HCT116 (cell line): ENCODE measurements at regions not wholly inside any gene's neighbourhood (a gene's known extent, or its start where the extent isn't known, plus 50 kb on each side); places are given as distances from the start of the nearest gene placed in this dataset.
"Not testable (repeated sequence)": the region's sequence is repeated elsewhere in the genome, so short reads cannot be mapped to it uniquely, and the experiment has no call there.

ENCODE experiments used
- ATAC-seq: fragments of 200-7000 bp; cut with Tn5 transposase; 2 replicates; pipeline ENCODE4 v1.9.1; 2020; ENCODE audit warnings: mild to moderate bottlenecking, moderate library complexity
- BruUV-seq: library from RNA; stranded (reverse); fragments of 400-500 nt; replicated peaks from 2 replicates; lab custom pipeline; 2021; lab: Mats Ljungman, UMichigan
- CTCF ChIA-PET: fragments of 300-600 bp; sonication (Branson Sonifier 250); formaldehyde crosslinking; loops from one replicate; lab custom pipeline; 2021; ENCODE audit warnings: antibody characterized with exemption; lab: Charles Lee
- POLR2A ChIA-PET: fragments of 300-600, 350-600 bp; sonication (Branson Sonifier 250); formaldehyde crosslinking; loops from one replicate; lab custom pipeline; 2021; ENCODE audit warnings: antibody characterized with exemption; lab: Charles Lee
- RAD21 ChIA-PET, 2 experiments: fragments of 300-600 bp; sonication (Branson Sonifier 250); formaldehyde crosslinking; loops; one replicate each; lab custom pipeline; 2023; ENCODE audit warnings: low total read pairs in 2 of 2; ENCODE audit not compliant: uncharacterized antibody in 2 of 2, unreplicated experiment in 2 of 2, low non-redundant PET in 1 of 2; lab: Charles Lee
- DNase-seq: peaks from one replicate; pipeline ENCODE4 v3.0.0-alpha.2; 2010; ENCODE audit warnings: low read depth, low spot score
- H2AFZ ChIP-seq: fragments of 200-600 bp; shearing (Covaris generic), sonication (generic); 2 replicates; pipeline ENCODE4 v1.6.1; 2017; ENCODE audit warnings: low read depth, mixed run types, mixed read lengths, antibody characterized with exemption, low read length; ENCODE audit not compliant: poor library complexity, severe bottlenecking
- H3K27ac ChIP-seq: 2 replicates; pipeline ENCODE4 v1.5.1; 2012; ENCODE audit warnings: low read depth, low read length
- H3K27me3 ChIP-seq: fragments of 200-600 bp; sonication (generic); 2 replicates; pipeline ENCODE4 v1.6.1; 2016; ENCODE audit warnings: mixed run types, low read length, mixed read lengths; ENCODE audit not compliant: insufficient read depth
- H3K36me3 ChIP-seq, 2 experiments: fragments of 200-500 bp in 1 of 2; fragments of 200-600 bp in 1 of 2; sonication (Bioruptor generic) in 1 of 2; sonication (generic) in 1 of 2; 2 replicates each; pipeline versions ENCODE4 v1.5.1 to v1.6.1; 2014 to 2016; ENCODE audit warnings: low read length in 2 of 2, inconsistent platforms in 1 of 2, mixed read lengths in 1 of 2, mixed run types in 1 of 2; ENCODE audit not compliant: insufficient read depth in 2 of 2, control insufficient read depth in 1 of 2
- H3K4me1 ChIP-seq, 2 experiments: fragments of 200-600 bp in 1 of 2; sonication (generic) in 1 of 2; 2 replicates each; pipeline versions ENCODE4 v1.5.1 to v1.6.1; 2012 to 2017; ENCODE audit warnings: low read length in 2 of 2, inconsistent platforms in 1 of 2, mild to moderate bottlenecking in 1 of 2, mixed read lengths in 1 of 2, mixed run types in 1 of 2, moderate library complexity in 1 of 2; ENCODE audit not compliant: insufficient read depth in 2 of 2, control insufficient read depth in 1 of 2
- H3K4me2 ChIP-seq: fragments of 200-600 bp; sonication (generic); 2 replicates; pipeline ENCODE4 v1.6.1; 2017; ENCODE audit warnings: mixed run types, low read length, mixed read lengths
- H3K4me3 ChIP-seq, 2 experiments: fragments of 200-600 bp in 1 of 2; sonication (generic) in 1 of 2; replicated peaks in 1 of 2; 2 replicates each; pipeline ENCODE4 v1.5.1; 2011 to 2016; ENCODE audit warnings: low read length in 2 of 2, control low read depth in 1 of 2, low read depth in 1 of 2, mild to moderate bottlenecking in 1 of 2, mixed read lengths in 1 of 2, mixed run types in 1 of 2
- H3K79me2 ChIP-seq: fragments of 200-600 bp; sonication (generic); 2 replicates; pipeline ENCODE4 v1.6.1; 2017; ENCODE audit warnings: mild to moderate bottlenecking, mixed run types, low read length, moderate library complexity, mixed read lengths; ENCODE audit not compliant: insufficient read depth
- H3K9ac ChIP-seq: fragments of 200-600 bp; sonication (generic); 2 replicates; pipeline ENCODE4 v1.6.1; 2016; ENCODE audit warnings: low read length, mixed read lengths
- H3K9me2 ChIP-seq: fragments of 200-600 bp; sonication (generic), shearing (Covaris generic); 2 replicates; pipeline ENCODE4 v1.6.1; 2017; ENCODE audit warnings: mixed run types, mild to moderate bottlenecking, moderate library complexity; ENCODE audit not compliant: insufficient read depth
- H3K9me3 ChIP-seq, 2 experiments: fragments of 200-500 bp in 1 of 2; fragments of 200-600 bp in 1 of 2; sonication (Bioruptor generic) in 1 of 2; sonication (generic) in 1 of 2; 2 replicates each; pipeline ENCODE4 v1.6.1; 2014 to 2017; ENCODE audit warnings: low read length in 2 of 2, mixed read lengths in 2 of 2, inconsistent platforms in 1 of 2, low read depth in 1 of 2, mild to moderate bottlenecking in 1 of 2, mixed run types in 1 of 2, moderate library complexity in 1 of 2; ENCODE audit not compliant: control insufficient read depth in 1 of 2, insufficient read depth in 1 of 2
- H4K20me1 ChIP-seq: fragments of 200-600 bp; sonication (generic), shearing (Covaris generic); 2 replicates; pipeline ENCODE4 v1.6.1; 2017; ENCODE audit warnings: mixed run types, mild to moderate bottlenecking, moderate library complexity; ENCODE audit not compliant: insufficient read depth
- ATF3 ChIP-seq: IDR thresholded peaks from 2 replicates; pipeline ENCODE4 v1.6.1; 2012
- CEBPB ChIP-seq: IDR thresholded peaks from 2 replicates; pipeline ENCODE4 v1.6.1; 2012; ENCODE audit warnings: low read depth
- EGR1 ChIP-seq: IDR thresholded peaks from 2 replicates; pipeline ENCODE4 v1.6.1; 2012; ENCODE audit warnings: low read depth
- EZH2 ChIP-seq: fragments of 200-600 bp; sonication (generic); IDR thresholded peaks from 2 replicates; pipeline ENCODE4 v1.6.1; 2017; ENCODE audit warnings: antibody characterized with exemption, mixed run types
- EZH2phosphoT487 ChIP-seq: fragments of 200-600 bp; IDR thresholded peaks from 2 replicates; pipeline ENCODE4 v1.6.1; 2018; ENCODE audit warnings: antibody characterized with exemption, borderline replicate concordance
- FOSL1 ChIP-seq: IDR thresholded peaks from 2 replicates; pipeline ENCODE4 v1.6.1; 2012; ENCODE audit warnings: low read depth
- JUND ChIP-seq: IDR thresholded peaks from 2 replicates; pipeline ENCODE4 v1.6.1; 2012
- MAX ChIP-seq: IDR thresholded peaks from 2 replicates; pipeline ENCODE4 v1.6.1; 2012
- POLR2A ChIP-seq: IDR thresholded peaks from 2 replicates; pipeline ENCODE4 v1.7.0; 2011; ENCODE audit warnings: borderline replicate concordance; ENCODE audit not compliant: insufficient read depth, insufficient read length; ENCODE audit errors: extremely low read depth
- RAD21 ChIP-seq: IDR thresholded peaks from 2 replicates; pipeline ENCODE4 v1.6.1; 2012; ENCODE audit warnings: low read depth, mild to moderate bottlenecking
- SIN3A ChIP-seq: IDR thresholded peaks from 2 replicates; pipeline ENCODE4 v1.6.1; 2012; ENCODE audit warnings: low read depth
- TCF7L2 ChIP-seq: IDR thresholded peaks from 2 replicates; pipeline ENCODE4 v1.7.0; 2011; ENCODE audit warnings: borderline replicate concordance, inconsistent platforms; ENCODE audit not compliant: insufficient read depth, insufficient read length; ENCODE audit errors: extremely low read depth
- YY1 ChIP-seq: IDR thresholded peaks from 2 replicates; pipeline ENCODE4 v1.6.1; 2011; ENCODE audit warnings: low read length, low read depth, moderate library complexity, mild to moderate bottlenecking; ENCODE audit not compliant: insufficient replicate concordance; ENCODE audit errors: extremely low read depth
- ZFX ChIP-seq: fragments of 450-650 bp; IDR thresholded peaks from 2 replicates; pipeline ENCODE4 v1.6.1; 2017
- intact Hi-C: fragments of 100-400 bp; cut with micrococcal nuclease; formaldehyde crosslinking; loops from 2 replicates; pipeline ENCODE4 v1.10.0; 2022

GRCh38 chr11:130561441-130561881 is 113.0 kb downstream of the ADAMTS15 start:
- no TSS peak for BruUV-seq
- Histone ChIP-seq H3K27ac (no peak overlapping the region), H3K79me2 (no peaks in the 10 kb centered on the region), H2AFZ (no peak overlapping the region), H3K4me2 (no peak overlapping the region), H3K9me3 (no peaks in the 10 kb centered on the region), H3K9me2 (no peaks in the 10 kb centered on the region), H3K4me1 (no peaks in the 10 kb centered on the region), H3K4me3 (no peak overlapping the region), H3K36me3 (no peaks in the 10 kb centered on the region), H3K27me3 (no peaks in the 10 kb centered on the region), H3K9ac (no peak overlapping the region), H4K20me1 (no peaks in the 10 kb centered on the region)
- DNase-seq (no peak), ATAC-seq (no peak)
- TF ChIP-seq FOSL1 (no peak), RAD21 (no peak), YY1 (no peak), ATF3 (no peak), EGR1 (no peak), CEBPB (no peak), SIN3A (no peak), EZH2 (no peak), ZFX (no peak), TCF7L2 (no peak), POLR2A (no peak), EZH2phosphoT487 (no peak)
- intact Hi-C loops = no loop called here
- ChIA-PET POLR2A (no interaction called here), RAD21 (no interaction called here), CTCF (no interaction called here)

DNA sequence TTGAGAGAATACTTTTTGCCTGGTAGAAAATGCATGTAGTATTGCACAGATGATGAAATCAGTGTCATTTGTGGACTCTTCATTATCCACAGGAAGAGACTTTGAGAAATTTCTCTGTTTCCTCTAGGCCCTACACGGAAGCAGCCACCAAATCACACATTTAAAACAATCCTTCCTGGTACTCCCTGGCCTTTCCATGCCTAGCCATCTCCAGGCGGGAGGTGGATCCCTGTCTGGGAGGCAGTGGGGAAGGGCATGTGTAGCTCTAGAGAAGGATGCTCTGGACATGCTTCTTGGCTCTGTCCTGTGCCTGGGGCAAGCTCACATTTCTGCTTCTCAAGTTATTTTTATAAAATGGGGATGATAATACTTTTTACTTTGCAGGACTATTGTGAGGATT is 114.1 kb downstream of the ADAMTS15 start:
- CTCF ChIA-PET = no interaction called here
- DNase-seq (no peak), ATAC-seq (no peak)
- no peaks in the 10 kb centered on the region for H3K9me3 ChIP-seq
- no peaks in the 10 kb centered on the region for H3K4me1 ChIP-seq
- intact Hi-C loops = no loop called here
- no peak overlapping the region for H3K27ac ChIP-seq
- H3K4me3 ChIP-seq = no peak overlapping the region
- H3K27me3 ChIP-seq = no peaks in the 10 kb centered on the region
- H3K36me3 ChIP-seq = no peaks in the 10 kb centered on the region
- no peaks in the 10 kb centered on the region for H3K9me2 ChIP-seq
- BruUV-seq = no TSS peak
- H3K4me2 ChIP-seq = no peak overlapping the region
- RAD21 ChIA-PET = no interaction called here
- no peaks in the 10 kb centered on the region for H4K20me1 ChIP-seq
- POLR2A ChIA-PET = no interaction called here
- no peaks in the 10 kb centered on the region for H3K79me2 ChIP-seq
- TF ChIP-seq POLR2A = no peak
- no peak for TF ChIP-seq JUND
- no peak for TF ChIP-seq MAX
- H2AFZ ChIP-seq = no peak overlapping the region
- no peak overlapping the region for H3K9ac ChIP-seq

GRCh38 chr11:130566360-130566759 is 117.9 kb downstream of the ADAMTS15 start:
- BruUV-seq = not testable (repeated sequence)

More at GRCh38 chr11:130566360-130566759, 117.9 kb downstream of the ADAMTS15 start:
- H3K4me3 ChIP-seq, H3K79me2 ChIP-seq, H3K36me3 ChIP-seq, H3K4me1 ChIP-seq, H3K27ac ChIP-seq, H3K9ac ChIP-seq, intact Hi-C loops, RAD21 ChIA-PET, H3K9me2 ChIP-seq, DNase-seq, CTCF ChIA-PET, H2AFZ ChIP-seq, H4K20me1 ChIP-seq, H3K4me2 ChIP-seq, H3K9me3 ChIP-seq, H3K27me3 ChIP-seq, POLR2A ChIA-PET, ATAC-seq: not testable (repeated sequence)
